ENCODE measurements at regions not wholly inside any gene's neighbourhood (a gene's known extent, or its start where the extent isn't known, plus 50 kb on each side); places are given as distances from the start of the nearest gene placed in this dataset.

- no peaks in the 10 kb centered on the region for H3K9me3 ChIP-seq
- intact Hi-C loops (cut with DNase I) = no loop called here
- DNase-seq = no peak
- no peak for TF ChIP-seq POLR2A (IDR thresholded peaks at IDR 0.05)
- TF ChIP-seq POLR2AphosphoS5 (IDR thresholded peaks at IDR 0.05) = no peak
- TF ChIP-seq EP300 (IDR thresholded peaks at IDR 0.05) = no peak
- no peak for TF ChIP-seq CTCF (IDR thresholded peaks at IDR 0.05)
- no peaks in the 10 kb centered on the region for H3K27me3 ChIP-seq
- H3K4me3 ChIP-seq = no peak overlapping the region
- no peaks in the 10 kb centered on the region for H3K4me1 ChIP-seq
- H3K36me3 ChIP-seq = no peaks in the 10 kb centered on the region
- H3K27ac ChIP-seq = no peak overlapping the region
Observed at GRCh38 chr10:36712695-36713094, 412.7 kb upstream of the ANKRD30A start.

GRCh38 chr10:36711361-36711760 is 414.0 kb upstream of the ANKRD30A start:
- Histone ChIP-seq H3K4me3 (no peak overlapping the region), H3K4me1 (no peaks in the 10 kb centered on the region), H3K27ac (no peak overlapping the region), H3K27me3 (no peaks in the 10 kb centered on the region), H3K9me3 (no peaks in the 10 kb centered on the region), H3K36me3 (no peaks in the 10 kb centered on the region)
- TF ChIP-seq POLR2A (IDR thresholded peaks at IDR 0.05) (no peak), EP300 (IDR thresholded peaks at IDR 0.05) (no peak), POLR2AphosphoS5 (IDR thresholded peaks at IDR 0.05) (no peak), CTCF (IDR thresholded peaks at IDR 0.05) (no peak)
- WGBS, 2 donors = 86 to 93% methylated on average over 4 of the region's 4 CpGs
- DNase-seq = no peak
- intact Hi-C loops (cut with DNase I) = no loop called here

GRCh38 chr10:36704124-36704523 is 421.3 kb upstream of the ANKRD30A start:
- Histone ChIP-seq H3K27ac (no peak overlapping the region), H3K4me3 (no peak overlapping the region), H3K4me1 (no peaks in the 10 kb centered on the region), H3K9me3 (peaks cover 0 to 4% (median under 1%) of the 10 kb centered on the region in 4 donors), H3K36me3 (no peaks in the 10 kb centered on the region), H3K27me3 (no peaks in the 10 kb centered on the region)
- no peak for DNase-seq
- WGBS, 2 donors = 53 to 73% methylated on average over 2 of the region's 2 CpGs
- intact Hi-C loops (cut with DNase I) = no loop called here
- no peak for TF ChIP-seq EP300 (IDR thresholded peaks at IDR 0.05)
- TF ChIP-seq POLR2A (IDR thresholded peaks at IDR 0.05) = no peak
- TF ChIP-seq POLR2AphosphoS5 (IDR thresholded peaks at IDR 0.05) = no peak
- no peak for TF ChIP-seq CTCF (IDR thresholded peaks at IDR 0.05)

GRCh38 chr10:36703179-36703578 is 422.2 kb upstream of the ANKRD30A start:
- no peak for TF ChIP-seq EP300 (IDR thresholded peaks at IDR 0.05)
- no peak for TF ChIP-seq CTCF (IDR thresholded peaks at IDR 0.05)
- H3K27ac ChIP-seq = no peak overlapping the region
- no peak for DNase-seq

GRCh38 chr10:36700123-36700522 is 425.3 kb upstream of the ANKRD30A start:
- no peaks in the 10 kb centered on the region for H3K4me1 ChIP-seq
- no peaks in the 10 kb centered on the region for H3K27me3 ChIP-seq
- no peak overlapping the region for H3K4me3 ChIP-seq
- peaks cover 0 to 4% (median under 1%) of the 10 kb centered on the region in 4 donors for H3K9me3 ChIP-seq
- no peak for TF ChIP-seq EP300 (IDR thresholded peaks at IDR 0.05)
- TF ChIP-seq CTCF (IDR thresholded peaks at IDR 0.05) = no peak
- no peak for TF ChIP-seq POLR2AphosphoS5 (IDR thresholded peaks at IDR 0.05)
- TF ChIP-seq POLR2A (IDR thresholded peaks at IDR 0.05) = no peak
- no peak for DNase-seq
- 86 to 94% methylated on average over 1 of the region's 1 CpG for WGBS, 2 donors
- H3K36me3 ChIP-seq = no peaks in the 10 kb centered on the region
- intact Hi-C loops (cut with DNase I) = no loop called here
- H3K27ac ChIP-seq = no peak overlapping the region

More at GRCh38 chr10:36703179-36703578, 422.2 kb upstream of the ANKRD30A start:
- no peaks in the 10 kb centered on the region for H3K36me3 ChIP-seq
- no peaks in the 10 kb centered on the region for H3K27me3 ChIP-seq
- H3K4me1 ChIP-seq = no peaks in the 10 kb centered on the region
- 32 to 60% methylated on average over 3 of the region's 3 CpGs for WGBS, 2 donors
- H3K9me3 ChIP-seq = peaks cover 0 to 4% (median under 1%) of the 10 kb centered on the region in 4 donors
- no peak overlapping the region for H3K4me3 ChIP-seq
- intact Hi-C loops (cut with DNase I) = no loop called here
